Kidney tubule cell (primary cell): ENCODE measurements at regions not wholly inside any gene's neighbourhood (a gene's known extent, or its start where the extent isn't known, plus 50 kb on each side); places are given as distances from the start of the nearest gene placed in this dataset.

Source experiments
- DNase-seq: peaks from one replicate; pipeline ENCODE4 v3.0.0-alpha.2; 2018; ENCODE audit warnings: low spot score

DNA sequence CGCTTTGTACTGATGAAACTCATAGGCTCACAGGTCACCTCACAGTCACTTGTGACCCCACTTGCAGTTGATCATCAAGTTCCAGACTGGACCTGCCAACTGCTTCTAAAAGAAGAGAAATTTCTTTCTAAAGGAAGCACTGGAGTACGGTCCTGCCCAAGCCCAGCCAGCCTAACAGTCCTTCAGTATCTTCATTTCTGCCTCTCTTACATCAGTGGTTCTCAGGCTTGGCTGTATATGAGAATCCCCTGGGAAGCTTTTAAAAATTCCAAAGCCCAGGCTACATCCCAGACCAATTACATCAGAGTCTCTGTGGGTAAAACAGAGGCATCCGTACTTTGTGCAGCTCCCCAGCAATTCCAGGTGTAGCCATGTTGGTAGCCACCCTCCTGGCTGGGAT lies 282.1 kb downstream of the NFIB start:
- DNase-seq, result no peak

DNA sequence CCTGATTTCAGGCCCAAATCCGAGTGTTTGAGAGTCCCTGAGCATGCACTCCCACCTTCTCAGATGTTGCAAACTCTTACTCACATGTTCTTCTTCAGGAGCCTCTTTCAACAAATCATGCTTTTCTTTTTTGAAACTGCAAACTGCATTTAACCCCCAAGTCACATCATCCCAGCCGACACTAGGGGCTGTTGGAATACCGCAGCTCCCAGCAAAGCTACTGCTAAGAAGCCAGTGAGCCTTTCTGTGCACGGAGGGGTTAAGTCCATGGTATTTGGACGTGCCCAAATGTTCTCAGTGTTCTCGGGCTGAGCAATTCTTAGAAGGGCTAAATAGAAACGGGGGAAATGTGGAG lies 282.9 kb downstream of the NFIB start:
- DNase-seq, result peak; percentile 11

DNA sequence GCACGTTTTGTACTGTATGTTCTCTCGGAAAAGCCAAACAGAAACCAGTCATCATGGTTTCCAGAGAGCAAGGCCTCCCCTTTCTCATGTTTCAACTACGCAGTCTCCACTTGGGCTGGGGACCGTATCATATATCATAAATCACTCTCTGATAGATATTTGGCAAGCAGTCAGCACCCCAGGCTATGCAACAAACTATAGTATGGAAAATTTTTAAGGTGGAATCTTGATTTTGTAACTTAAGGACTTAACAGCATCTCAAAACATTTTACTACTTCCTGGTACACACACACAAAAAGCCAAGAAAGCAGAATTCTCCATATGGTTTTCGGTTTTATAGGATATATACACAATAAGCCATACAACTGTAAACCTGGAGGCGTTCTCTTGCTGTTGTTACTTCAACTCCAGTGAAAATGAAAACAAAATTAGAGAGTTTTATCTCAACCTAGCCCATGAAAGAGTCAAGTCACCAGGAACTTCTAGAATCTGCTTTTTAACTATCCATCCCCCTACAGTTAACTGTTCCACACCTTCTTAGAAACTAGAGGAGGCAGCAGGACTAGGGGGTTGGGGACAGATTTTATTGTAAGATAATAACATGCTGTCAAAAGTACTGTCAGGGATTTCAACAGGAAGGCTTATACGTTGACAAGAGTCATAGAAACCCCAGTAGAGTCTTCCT lies 283.4 kb downstream of the NFIB start:
- peak; percentile 25 for DNase-seq

DNA sequence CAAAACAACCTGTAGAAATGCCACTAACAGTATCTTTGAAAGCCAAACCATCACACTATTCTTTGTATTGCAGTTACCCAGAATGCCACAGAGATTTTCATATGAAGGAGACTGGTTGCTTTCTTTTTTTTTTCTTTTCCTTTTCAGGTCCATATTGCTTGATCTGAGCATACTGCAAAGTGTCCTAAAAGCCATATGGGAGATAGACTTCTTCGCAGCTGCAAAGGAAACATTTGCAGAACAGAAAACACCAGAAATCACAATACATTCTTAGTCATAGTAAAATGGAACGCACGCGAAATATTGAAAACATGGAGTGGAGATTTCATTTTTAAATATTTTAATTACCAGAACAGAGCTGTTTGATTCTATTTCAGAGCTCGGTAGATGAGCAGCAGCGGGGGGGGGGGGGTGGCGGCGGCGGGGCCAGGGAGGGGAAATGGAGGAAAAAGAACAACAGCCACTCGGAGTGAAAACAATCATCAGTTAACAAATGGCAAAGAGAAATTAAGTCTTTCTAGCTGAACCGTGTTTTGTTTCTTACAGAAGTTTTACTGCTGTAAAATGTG lies 284.1 kb downstream of the NFIB start:
- no peak for DNase-seq

DNA sequence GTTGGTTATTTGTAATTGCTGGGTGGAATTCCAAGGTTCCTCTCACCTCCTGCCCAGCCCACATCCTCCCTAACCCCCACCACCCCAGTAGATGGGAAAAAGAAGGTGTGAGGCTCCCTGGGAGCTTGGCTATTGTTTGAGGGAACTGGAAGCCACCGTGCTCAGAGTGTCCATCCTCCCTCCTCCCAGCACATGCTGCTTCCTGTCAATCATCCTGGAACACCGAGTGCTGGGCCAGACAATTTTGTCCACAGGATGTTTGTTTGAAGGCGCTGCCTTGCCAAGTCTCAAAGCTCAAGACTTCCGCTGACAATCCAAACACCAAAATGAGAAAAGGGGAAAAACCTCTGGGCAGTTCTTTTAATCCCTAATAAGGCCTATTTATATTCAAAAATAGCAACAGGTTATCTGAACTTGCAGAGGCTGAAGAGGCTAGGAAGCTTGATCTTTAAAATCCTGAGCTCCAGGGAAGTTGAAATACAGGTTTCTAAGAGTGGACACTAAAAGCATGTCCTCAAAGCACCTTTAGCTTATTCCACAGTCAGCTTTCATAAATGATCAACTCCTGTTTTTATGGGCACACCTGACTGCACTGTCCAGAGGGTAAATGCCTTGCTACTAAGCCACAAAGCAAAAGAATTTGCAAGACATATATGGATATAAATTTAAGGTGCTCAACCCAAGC lies 286.7 kb downstream of the NFIB start:
- DNase-seq, result peak; percentile 66

DNA sequence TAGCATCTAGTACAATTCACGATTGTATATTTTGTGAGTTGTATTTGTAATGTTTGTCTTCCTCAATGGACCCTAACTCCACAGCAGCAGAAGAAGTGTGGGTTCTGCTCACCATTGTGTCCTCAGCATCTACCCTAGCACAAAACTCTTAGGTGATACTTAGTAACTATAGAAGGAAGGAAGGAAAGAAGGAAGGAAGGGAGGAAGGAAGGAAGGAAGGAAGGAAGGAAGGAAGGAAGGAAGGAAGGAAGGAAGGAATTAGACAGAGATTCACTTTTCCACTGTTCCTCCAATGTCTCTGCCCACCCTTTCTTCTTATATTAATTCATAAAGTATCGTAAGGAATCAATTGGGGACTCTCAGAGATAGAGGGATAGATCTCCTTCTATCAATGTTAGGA lies 288.2 kb downstream of the NFIB start:
- DNase-seq, result no peak

DNA sequence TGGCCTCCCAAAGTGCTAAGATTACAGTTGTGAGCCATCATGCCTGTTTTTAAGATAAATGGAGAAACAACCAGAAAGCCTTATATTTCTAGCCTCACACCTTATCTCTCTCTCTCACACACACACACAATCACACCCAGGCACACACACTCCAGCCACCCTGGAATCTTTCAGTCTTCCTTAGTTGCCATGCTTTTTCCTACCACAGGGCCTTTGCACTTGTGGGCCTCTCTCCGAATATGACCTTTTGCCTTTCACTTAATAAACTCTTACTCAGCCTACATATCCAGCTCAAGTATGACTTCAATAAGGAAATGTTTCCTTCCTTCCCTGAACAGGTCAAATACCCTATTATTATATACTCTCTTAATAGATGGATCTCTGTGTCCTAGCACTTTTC lies 290.7 kb downstream of the NFIB start:
- DNase-seq, result no peak

DNA sequence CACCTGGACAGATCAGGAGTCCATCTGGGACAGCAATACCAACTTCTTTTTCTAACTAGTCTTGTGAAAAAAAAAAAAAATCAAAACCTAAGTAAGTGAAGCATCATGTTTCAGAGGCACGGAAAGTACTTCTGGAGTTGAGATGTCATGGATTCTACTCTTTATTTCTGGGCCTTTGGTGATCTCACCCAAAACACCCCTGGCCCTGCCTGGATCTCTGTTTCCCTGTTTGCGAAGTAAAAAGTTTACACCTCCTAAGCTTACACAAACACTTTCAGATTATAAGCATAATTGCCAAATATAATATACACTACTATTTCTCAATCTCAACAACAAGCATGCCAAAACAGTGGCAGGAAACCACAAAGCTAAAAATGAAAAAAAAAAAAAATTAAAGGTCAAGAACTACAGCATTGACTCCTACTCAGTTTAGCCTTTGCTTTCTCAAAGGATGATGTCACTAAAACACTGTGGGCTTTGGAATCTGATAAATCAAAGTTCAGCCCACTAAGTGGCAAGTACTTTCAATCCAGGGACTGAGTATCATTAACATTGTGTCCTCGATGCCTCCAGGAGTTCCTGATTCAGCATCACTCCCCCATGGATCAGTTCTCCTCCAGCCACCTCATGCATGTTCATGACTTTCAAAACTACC lies 291.9 kb downstream of the NFIB start:
- peak; percentile 23 for DNase-seq

DNA sequence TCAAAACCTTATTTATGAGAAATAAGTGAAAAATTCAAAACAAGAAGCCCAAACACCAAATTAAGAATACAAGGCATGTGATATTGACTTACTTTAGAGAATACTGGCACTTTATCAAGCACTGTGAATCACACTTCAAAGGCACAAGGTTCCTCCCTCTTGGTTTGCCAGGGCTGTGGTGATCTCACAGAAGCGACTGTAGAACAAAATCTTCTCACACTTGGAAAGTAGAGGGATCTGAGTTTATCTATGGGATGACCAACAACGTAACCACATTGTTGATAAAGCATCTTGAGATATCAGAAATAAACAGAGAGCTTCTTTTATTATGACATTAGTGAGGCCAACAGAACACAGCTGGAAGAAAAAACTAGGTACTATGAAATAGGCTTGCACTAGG lies 295.9 kb downstream of the NFIB start:
- DNase-seq, result peak; percentile 22

DNA sequence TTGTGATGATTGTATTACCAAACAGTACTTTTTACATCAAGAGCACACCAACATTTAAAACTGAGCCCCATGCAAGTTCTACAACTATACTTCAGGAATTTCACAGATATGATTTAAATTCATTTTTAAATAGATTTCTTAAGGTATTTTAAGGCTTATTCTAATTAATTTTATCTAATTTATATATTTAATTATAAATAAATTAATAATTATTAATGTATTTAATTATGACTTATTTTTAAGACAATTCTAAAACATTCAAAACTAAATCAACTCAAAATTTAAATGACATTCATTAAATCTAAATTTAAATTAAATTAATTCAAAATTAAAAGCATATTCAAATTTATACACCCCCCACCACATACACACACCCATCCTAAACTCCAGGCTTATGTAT lies 299.2 kb downstream of the NFIB start:
- DNase-seq, result no peak

DNA sequence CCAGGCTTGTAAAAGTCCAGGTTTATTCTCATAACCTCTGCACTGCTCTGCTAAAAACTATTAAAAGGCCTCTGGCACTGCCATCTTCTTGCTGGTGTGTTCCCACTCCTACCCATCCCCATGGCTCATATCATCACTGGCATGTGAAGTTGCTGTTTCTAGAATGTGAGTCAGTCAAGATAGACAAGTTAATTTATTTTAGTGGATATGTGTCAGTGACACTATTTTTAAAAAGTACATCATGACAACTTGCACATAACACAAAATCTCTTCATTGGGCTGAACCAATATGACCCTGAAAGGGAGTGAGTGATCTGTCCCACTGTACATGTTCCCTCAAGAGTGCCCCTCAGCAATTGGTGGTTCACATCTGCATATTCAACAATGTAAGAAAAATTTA lies 299.7 kb downstream of the NFIB start:
- peak; percentile 23 for DNase-seq

DNA sequence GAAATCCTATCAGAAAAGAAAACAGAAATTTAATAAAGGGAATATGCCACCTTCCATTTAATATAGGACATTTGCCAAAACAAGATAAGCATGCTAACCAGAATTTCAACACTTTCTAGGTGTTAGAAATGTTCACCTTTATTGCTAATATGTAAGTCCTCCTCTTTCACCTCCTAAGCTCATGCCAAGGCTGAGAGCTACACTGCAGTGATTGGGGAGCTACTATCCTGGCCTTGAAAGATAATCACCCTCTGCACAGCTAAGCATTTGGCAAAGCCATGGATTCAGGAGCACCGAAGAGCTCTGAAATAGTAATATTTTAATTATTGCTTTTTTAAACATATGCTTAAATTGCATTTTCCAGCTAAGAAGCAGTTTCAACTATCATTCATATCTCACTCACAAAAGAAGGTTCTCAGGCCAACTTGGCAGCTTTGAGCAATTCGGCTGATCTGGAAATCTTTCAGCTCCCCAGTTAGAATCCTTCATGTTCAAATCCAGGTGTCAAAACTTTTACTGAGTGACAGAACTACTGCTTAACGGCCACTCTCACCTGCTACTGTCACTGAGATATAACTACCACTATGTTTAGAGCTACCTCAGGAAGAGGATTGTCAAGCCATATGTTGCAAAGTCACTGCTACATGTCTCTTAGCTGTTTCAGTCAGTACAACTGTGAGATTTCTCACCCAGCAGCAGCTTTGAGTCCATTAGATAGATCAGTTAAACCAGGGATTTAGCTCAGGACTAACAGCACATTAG lies 302.0 kb downstream of the NFIB start:
- no peak for DNase-seq

DNA sequence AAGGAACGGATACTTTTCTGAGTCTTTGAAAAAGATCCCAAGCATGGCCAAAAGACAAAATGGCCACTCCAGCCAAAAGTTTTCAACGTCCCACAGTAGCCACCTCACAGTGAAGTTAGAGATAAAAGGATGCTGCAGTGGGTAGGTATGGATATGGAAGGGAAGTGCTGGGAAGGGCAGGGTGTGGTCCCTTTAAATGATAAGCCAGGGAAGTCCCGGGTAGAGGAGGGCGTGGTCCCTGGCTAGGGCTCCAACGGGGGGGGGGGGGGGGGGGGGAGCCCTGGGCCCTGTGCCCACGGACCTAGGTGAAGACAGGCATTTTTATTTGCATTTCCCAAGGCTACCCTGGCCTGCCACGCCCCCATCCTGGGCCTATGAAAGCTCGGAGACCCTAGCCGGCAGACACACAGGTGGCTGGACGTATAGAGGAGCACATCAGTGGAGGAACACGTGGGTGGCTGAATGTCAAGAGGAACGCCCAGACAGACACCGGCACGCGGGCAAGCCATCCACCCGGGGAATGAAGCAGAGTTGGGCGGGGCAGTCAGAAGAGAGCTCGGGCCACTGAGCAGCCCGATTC lies 306.7 kb downstream of the NFIB start:
- no peak for DNase-seq

DNA sequence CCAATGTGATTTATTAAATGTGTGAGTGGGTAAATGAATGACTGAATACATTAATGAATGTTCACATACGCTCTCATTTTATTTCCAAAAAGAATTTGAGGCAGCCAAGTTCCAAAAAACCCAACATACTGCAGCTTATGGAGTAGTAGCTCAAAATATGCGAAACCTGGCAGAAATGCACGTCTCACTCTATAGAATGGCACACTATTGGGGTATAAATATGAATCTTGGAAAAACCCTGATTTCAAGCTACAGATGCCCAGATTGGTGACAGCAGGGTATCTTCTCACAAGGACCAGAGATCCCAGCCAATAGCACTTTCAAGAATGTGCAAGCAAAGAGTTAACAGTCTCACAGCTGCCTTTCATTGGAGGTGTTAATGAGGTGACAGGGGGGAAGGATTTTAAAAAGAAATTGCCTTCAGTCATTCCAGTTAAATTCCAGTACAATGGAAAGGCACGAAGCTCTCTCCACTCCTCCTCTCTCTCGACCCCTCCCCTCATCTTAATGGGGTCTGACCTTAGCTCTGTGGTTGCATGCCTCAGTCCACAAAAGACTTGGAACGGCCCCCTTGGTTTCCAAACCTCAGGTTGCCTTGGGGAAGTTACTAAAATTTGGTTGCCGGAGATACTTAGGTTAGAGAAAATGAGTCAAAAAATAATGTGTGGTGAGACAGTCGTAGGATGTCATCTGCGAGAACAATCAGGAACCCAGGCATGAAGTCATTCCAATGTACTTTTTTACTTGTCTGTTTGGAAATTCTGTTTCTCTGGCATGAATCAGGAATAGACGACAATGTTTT lies 307.4 kb downstream of the NFIB start:
- peak; percentile 20 for DNase-seq

DNA sequence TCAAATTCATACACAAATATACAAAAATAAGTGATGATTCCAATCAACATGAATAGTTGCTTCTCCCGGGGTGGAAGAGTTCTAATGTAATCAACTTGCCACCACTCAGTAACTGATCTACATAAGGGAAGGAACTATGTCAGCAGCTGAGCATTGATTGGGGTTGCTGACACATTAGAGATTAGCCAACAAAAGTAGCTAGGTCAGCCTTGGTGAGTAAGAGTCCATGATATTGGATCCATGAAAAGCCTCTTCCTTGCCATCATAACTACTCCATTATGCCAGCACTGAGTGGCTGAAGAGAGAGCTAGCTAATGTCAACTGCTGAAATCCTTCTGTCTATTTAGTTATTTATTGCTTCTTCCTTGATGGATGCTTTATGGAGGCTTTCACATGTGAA lies 309.8 kb downstream of the NFIB start:
- no peak for DNase-seq

DNA sequence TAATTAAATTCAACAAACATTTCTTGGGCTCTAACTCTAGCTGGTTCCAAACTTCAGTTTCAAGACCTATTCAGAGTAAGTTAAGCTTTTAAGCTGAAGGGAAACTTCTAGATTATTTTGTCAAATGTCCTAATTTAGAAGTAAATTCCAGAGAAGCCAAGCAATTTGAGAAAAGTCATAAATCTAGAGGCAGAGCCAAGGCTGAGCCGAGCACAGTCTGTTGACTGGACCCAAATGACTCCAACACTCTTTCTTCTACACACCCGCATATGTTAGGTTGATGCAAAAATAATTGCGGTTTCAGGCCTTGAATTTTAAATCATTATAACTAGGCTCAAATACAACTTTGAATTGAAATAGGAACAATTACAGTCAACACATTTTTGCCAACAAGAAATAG lies 319.7 kb downstream of the NFIB start:
- DNase-seq, result no peak

DNA sequence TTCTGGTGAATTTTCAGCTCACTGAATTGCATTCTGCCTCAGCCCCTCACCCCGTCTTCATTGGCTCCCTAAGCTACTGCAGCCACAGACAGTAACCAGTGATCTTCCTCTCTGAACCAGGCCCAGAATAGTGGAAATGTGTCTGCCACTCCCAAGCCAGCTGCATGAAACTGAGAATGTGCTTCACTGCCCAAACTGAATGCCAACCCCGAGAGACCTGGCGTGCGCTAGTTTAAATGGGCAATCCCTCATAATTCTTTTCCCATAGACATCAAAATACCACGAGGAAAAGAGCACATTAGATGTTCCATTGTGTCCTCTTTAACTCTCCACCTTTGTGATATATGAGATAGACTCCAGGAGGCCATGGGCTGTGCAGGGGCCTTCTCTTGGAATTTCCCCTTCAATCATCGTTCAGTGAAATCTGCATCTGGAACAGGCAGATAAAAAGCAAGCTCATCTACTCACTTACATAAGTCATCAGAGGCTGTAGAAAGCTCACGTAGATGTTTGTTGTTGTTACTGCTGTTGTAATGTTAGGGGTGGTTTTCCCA lies 320.2 kb downstream of the NFIB start:
- no peak for DNase-seq

DNA sequence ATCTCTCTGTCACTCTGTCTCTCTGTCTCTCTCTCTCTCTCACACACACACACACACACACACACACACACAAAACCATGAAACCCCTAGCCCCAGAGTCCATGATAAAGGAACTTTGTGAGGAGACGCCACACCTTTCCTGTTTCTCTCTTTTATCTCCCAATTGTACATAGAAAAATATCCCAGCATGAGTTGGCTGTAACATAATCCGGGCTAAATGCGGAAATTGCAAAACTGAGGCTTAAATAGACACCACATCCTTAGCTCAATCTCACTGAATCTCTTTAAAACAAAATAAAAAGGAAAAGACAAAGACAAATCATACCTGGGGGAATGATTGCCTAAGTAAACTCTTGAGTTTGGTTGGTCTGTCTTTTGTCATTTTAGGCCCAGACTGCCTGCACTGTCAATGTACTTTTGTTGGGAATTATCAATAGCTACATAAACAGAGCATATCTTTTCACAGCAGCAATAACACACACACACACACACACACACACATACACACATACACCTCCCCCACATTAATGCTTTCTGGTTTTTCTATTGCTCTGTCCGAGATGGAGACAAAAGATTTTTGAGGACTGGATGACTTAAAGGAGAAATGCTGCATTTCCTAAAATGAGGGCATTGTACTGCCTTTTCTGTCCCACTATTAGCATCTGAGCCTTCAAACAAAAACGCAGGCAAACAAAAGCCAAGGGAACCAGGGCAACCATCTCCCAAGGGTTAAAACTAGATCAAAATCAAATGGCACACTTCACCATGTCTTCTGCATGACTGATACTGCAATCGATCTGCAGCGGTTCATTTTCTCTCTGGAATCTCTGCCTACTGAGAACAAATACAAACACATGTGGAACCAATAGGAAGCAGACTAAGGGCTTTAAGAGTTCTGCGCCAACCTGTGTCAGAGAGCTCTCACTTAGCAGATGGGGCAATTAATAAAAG lies 321.5 kb downstream of the NFIB start:
- DNase-seq, result no peak

DNA sequence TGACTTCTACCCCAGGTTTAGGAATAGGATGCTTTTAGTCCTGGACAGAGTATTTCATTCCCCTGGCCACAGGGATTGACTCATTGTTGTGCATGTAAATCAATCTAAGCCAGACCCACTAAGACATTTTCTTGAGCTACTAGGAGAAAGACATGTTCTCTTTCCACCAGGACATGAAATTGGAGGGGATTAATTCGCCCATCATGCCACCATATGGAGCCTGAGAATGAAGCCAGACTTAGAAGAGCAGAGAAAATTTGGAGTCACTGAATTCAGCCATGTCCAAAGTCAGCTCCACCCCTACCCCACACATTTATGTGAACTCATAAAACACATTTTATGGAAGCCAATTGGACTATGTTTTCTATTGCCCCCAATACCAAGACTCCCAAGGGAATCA lies 322.5 kb downstream of the NFIB start:
- DNase-seq, result no peak

DNA sequence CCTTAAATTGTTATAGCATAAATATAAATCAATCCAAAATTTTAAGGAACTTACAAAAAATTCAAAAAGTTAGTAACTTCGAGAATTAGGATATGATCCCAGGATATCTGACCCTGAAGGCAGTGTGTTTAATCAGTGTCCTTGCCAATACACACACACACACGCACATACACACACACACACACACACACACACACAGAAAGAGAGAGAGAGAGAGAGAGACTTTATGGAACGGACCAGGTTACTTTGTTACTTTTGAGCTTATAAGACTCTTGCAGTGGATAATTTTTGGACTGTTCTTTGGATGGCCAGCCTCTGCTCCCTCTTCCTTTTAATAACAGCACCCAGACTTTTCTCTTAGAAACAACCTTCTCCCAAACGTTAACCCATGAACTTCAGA lies 322.9 kb downstream of the NFIB start:
- DNase-seq, result no peak
